GM18861 (cell line): ENCODE measurements at regions not wholly inside any gene's neighbourhood (a gene's known extent, or its start where the extent isn't known, plus 50 kb on each side); places are given as distances from the start of the nearest gene placed in this dataset.
"Not testable (repeated sequence)": the region's sequence is repeated elsewhere in the genome, so short reads cannot be mapped to it uniquely, and the experiment has no call there.

Source experiments
- ATAC-seq: cut with Tn5 transposase; IDR thresholded peaks from one replicate; pipeline ENCODE4 v1.9.1; 2021; ENCODE audit not compliant: unreplicated experiment

DNA sequence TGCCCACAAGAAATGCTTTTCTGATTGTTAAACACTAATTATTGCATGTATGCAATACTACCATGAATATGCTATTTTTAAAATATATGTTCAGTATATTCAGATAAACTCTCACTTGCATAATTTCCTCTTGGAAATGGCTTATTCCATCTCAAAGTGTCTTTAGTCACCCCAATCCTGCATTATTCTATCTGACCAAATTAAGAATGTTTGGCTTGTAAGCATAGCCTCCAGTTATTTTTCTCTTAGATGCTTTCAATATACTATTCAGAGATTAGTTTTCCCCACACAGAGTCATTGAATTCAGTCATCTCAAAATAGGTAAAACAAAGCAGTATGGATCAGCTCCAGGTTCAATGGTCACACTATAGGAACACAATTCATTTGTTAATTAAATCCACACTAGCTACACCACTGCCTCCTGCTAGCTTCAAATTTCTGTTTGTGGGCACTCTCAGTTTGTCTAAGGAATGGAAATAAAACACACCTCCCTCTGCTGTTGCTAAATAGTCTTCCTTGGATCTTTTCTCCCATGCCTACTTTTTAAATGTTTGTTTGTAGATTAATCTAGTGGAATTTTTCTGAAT lies 134.6 kb upstream of the TBCA start:
- no peak for ATAC-seq

DNA sequence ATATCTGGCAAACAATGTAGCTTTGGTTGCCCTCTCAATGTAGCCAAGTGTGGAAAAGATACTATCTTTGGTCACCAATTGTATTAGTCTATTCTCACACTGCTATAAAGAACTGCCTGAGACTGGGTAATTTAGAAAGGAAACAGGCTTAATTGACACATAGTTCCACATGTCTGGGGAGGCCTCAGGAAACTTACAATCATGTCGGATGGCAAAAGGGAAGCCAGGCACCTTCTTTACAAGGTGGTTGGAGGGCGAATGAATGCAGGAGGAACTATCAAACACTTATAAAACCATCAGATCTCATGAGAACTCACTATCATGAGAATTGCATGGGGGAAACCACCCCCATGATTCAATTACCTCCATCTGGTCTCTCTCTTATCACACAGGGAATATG lies 133.1 kb upstream of the TBCA start:
- no peak for ATAC-seq

DNA sequence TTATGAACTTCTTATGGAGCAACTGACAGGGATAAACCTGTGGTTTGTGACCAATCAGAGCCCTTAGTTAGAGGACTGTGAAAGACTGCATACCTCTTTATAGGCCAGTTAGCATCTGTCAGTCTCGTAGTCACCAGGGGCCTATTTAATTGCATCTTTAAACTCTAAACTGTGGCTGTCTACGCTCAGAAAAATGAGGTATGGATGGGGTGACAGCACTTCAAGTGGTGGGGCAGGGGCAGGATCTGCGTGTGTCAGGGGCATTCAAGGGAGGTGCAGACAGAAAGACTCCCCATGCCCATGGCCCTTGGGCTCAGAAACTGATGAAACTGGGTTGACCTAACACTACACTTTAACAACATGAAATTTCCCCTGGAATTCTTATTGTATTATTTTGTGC lies 132.6 kb upstream of the TBCA start:
- ATAC-seq = no peak

DNA sequence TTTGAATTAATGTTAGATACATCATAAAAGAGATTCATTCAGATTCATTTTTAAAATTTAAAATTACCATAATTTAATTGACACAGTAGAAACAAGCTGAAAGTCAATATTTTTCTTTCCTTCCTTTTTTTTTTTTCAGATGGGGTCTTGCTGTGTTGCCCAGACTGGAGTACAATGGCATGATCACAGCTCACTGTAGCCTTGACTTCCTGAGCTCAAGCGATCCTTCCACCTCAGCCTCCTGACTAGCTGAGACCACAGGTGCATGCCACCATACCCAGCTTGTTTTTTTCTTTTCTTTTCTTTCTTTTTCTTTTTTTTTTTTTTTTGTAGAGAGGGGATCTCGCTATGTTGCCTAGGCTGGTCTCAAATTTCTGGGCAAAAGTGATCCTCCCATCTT lies 131.6 kb upstream of the TBCA start:
- no peak for ATAC-seq

DNA sequence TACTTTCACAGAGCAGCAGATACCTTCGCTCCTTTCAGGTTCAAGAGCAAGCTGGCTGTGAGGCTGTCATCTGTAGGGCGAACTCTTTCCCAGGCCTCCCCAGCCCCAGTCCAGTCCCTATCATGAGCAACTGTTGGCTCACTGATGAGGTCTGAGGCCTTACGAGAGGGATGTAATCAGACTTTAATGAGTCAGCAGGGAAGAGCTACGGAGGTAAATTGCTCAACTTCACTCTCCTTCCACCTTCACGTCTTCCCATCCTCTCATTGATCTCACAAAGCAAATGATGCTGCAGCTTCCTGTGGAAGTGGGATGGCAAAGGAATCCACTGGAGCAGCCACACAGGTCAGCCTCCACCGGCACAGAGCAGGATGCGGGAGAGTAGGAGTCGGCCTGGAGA lies 130.7 kb upstream of the TBCA start:
- no peak for ATAC-seq

DNA sequence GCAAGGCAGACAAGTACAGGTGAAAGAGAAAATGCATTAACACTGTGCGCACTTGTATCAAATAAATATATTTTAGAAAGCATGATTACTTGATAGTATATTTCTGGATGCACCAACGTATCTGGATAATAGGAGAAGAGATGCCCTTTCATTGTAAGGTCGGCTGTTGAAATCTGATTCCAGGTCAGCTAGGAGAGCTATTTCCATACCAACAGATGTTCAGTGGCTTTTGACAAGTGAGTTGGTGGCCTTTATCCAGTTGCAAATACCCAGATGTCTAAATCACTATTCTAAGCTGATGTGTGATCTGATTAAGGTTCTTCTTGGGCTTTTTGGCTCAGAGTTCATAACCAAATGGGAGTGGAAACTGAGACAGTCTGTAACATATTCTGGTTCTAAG lies 128.2 kb upstream of the TBCA start:
- no peak for ATAC-seq

DNA sequence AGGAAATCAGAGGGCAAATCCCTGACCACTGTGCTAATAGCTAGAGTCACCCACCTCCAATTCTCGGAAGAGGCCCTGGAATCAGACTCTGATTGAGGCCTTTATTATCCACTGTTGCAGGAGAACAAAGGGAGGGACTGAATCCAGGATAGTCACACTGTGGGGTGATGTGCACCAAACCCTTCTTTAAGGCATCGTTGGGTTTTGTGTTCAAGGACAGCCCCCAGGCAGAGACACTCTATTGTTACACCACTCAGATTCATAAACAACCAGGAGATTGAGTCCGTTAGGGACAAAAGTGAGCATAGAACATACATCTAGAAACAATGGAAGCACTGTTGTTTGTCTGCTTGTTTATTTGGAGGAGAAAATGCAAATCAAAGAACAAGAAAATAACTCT lies 124.6 kb upstream of the TBCA start:
- no peak for ATAC-seq

DNA sequence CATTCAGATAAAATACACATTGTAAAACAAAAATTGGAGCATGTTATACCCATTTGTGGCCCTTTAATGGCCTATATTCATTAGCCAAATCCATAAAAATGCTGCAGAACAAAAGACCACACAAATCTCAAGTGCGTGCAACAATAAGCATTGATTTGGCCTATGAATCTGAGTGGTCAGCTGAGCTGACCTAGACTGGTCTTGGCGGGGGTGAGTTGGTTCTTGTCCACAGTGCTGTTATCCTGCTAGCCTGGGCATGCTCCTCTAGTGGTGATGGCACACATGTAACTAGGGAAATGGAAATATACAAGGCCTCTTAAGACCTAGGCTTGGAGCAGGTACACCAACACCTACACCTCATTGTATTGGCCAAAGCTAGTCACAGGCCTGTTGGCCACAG lies 122.2 kb upstream of the TBCA start:
- no peak for ATAC-seq

DNA sequence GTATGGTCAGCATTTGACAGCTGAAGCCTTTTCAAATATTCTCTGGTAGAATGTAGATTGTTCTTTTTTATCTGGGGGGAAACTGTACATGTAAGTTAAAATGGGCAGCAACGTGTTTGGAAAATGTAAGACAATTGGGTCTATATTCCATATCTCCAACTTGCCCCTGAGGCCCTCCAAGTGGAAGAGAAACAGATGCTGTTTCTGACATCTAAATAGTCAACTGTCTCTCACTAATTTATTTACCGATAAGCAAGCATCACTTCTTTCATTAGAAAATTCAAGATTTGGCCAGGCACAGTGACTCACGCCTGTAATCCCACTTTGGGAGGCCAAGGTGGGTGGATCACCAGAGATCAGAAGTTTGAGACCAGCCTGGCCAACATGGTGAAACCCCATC lies 120.2 kb upstream of the TBCA start:
- ATAC-seq = no peak

DNA sequence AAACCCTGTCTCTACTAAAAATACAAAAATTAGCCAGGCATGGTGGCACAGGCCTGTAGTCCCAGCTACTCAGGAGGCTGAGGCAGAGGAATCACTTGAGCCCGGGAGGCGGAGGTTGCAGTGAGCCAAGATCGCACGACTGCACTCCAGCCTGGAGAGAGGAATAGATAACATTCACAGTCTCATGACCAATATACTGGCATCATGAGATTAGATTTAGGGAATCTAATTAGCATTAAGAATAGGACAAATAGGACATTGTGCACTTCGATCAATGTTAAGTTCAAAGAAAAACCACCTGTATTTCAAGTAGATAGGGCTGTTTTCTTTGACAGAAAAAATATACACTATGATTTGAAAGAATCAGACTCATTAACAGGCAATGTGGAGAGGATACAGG lies 118.0 kb upstream of the TBCA start:
- not testable (repeated sequence) for ATAC-seq

DNA sequence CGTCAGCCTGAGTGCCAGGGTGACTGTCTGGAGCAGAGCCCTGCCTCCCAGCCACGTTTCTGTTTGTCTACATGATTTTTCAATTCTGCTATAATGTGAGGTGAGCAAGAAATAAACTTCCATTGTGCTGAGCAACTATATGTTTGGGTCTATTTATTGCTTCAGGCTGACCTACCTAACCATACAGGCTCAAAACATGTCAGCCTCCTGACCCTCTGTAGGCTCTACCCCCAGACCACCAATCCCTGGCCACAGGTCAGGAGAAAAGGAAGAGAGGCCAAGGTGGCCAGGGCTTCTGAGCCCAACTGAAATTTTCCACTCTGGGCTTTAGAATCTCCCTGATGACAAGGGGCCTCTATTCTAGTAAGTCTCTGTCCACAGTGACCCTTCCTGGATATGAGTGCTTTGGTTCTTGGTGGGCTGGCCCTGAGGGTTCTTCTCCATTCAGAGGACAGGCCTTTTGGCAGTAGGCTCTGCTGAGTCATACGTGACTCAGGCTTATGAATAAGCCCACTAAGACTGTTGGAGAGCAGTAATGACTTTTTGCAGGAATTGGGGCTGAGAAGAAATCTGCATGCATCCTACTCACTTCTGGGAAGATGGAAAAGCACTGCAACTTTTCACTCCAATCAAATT lies 117.2 kb upstream of the TBCA start:
- no peak for ATAC-seq

DNA sequence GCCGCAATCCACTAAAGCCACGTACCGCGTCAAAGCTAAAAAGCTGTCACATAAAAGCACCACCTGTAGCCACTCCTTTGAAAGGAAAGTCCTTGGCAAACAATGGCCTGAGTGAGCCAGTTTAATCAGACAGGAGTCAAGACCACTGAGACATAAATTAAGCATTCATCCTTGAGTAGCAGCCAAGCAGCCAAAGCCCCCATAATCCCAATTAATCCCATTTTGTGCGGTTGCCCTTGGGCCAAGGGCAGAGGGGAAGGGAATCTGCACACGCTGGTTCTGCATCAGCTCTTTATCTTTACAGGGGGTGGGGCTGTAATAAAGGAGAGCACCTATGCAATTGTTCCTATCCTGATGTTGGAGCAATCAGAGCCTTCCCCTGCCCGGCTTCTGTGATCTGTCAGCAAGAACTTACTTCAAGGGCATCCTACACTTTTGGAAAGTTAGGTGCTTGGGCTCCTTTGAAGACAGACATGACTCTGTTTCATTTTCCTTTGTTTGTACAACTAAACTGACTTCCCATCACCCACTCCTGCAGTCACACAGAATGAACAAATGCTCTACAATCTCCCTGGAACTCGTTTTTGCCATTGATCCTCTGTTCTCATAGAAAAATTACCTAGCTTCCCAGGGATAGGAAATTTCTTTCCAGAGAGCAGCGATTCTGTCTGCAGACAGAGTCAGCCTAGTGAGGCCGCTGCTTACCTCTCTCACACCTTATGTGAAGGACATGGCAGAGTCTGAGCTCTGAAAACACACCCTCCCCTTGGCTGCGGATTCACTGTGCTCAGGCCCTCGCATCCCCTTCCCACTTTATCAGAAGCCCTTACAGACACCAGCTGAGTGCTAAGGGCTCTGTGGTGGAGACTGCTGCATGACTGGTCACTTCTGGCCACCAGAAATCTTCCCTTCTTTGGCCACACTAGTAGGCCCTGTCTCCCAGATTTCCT lies 116.2 kb upstream of the TBCA start:
- ATAC-seq = no peak

DNA sequence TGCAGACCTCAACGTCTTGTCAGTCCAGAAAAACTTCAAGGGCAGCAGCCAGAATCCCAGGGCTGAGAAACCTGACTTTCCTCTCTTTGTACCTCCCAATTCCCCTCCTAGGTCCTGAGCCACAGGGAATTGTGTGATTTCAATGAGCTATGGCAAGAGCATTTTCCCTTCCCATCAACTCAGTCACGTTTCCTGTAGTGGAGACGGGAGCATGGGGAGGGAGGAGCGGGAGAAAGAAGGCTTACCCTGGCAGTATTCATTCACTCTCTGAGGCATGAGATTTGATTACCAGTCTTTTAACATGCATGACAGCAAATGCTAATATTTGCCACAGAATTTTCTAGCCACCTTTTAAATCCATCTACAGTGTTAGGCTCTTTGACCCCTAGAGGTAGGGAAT lies 109.4 kb upstream of the TBCA start:
- no peak for ATAC-seq

DNA sequence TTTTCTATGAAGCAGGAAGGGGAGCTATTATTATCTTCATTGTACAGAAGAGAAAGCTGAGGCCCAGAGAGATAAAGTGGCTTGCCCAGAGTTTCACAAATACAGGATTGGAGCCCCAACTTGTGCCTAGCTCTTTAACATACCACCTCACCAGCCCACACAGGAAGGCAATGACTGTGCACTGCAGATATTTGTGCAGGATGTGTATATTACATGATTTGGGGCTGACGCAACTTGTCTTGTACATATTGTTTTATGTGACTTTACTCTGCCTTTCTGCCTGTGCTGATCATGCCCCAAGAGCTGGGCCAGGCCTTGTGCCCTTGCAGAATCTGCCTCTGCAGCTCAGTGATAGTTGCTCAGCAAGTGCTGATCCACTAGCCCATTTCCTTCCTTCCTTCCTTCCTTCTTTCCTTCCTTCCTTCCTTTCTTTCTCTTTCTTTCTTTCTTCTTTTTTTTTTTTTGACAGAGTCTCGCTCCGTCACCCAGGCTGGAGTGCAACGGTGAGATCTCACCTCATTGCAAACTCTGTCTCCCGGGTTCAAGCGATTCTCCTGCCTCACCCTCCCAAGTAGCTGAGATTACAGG lies 106.6 kb upstream of the TBCA start:
- no peak for ATAC-seq

DNA sequence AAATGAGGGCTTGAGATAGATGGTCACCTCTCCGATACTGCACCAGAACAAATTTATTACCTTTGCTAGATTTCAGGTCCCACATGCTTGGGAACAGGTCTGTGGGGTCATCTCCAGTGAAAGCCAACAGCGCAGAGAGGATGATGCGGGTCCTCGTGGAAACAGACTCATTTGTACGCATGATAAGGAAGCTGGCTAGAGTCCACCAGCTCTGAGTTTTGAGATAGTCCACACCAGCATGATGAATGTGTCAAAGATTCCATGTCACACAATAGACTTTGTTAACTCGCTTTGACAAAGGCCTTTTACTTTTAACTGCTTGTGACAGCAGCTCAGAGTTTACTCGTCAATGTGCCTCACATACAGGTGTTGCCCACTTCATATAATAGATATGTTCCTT lies 105.4 kb upstream of the TBCA start:
- no peak for ATAC-seq

DNA sequence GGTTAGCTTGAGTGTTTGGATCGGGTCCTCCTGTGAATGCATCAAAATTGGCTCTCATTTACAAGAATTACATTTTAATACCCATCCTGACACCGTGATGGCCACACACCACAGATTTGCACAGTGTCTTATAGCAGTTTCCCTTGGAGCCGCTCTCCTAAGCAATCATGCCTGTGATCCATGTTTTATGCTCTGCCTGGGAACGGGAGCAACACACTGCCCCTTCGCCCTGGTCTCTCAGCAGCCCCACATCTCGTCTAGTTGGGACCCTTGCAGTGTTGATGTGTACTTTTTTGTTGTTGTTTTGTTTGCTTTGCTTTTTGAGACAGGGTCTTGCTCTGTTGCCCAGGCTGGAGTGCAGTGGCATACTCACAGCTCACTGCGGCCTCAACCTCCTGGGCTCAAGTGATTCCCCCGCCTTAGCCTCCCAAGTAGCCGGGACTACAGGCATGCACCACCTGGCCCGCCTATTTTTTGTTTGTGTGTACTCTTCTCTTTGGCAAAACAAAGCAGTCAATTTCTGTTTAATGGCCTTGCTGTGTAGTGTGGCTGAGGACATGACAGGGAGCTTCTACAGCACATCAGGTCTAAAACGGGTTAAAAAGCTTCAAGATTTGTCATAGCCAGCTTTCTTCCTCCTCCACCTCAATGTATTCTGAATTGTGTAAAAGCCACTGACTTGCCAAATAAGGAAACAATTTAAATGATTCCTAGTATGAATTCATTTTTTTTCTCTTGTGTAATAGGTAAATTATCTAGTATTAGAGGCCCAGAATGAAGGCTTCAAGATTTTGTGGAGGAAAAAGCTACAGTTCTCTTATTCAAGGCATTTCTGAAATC lies 101.6 kb upstream of the TBCA start:
- ATAC-seq = no peak

DNA sequence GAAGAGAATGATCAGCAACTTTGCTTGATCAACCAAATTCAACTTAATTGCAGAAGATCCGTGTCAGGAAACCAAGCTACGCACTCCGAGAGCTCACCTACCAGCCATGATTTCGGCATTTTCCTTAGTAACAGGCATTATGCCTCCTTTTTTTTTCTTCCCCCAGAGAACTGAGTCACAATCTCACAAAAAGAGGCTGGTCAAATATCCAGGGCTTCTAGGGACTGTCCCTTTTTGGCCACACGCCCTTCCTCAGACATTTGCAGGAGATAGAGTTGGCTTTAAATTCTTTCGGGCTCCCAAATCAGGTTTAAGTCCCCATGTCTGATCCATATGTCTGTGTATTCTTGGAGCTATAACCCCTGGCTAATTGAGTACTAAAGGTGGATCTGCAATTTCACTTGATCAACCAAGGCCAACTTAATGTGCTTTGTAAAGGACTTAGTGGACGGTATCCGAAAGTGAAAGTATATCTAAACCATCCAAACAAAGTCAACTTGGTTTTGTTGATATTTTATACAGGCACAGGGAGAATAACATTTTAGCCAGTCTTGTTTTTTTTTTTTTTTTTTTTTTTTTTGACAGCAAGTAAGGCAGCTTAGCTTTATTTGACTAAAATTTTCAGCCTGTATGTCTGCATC lies 100.8 kb upstream of the TBCA start:
- ATAC-seq = no peak

DNA sequence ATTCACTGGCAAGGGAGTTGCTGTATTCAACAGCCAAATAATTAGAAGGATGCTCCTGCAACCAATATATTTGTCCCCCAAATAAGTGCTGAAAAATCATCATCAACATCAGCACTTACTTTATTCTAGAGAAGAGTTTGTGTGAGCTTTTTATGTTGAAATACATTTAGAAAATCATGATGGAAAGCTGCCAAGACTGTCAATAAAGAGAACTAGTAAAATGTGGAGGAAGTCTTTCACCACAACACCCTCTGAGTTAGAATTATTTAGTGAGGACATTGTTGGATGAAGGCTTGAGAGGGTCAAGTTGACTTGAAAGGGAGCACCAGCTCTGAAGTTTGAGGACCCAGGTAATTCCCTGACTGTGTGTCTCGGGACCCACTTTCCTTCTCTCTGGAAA lies 100.2 kb upstream of the TBCA start:
- ATAC-seq = no peak

DNA sequence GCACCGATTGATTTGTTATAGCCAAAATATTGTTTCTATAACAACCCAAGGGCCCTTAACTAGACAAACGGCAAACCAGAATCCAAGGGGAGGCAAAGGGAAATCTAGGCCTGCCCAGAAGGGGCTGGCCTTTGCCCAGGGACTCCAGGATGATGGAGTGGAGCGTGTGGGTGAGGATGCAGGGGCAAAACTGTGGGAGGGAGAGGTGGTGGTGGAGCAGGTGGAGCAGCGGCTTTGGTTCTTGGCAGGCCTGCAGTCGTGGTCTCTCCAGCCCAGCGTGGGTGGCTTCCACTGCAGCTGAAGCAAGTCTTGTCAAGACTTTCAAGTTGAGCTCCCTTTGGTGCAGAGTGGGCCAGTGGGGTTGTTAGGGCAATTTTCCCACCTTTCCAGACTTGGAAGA lies 98.6 kb upstream of the TBCA start:
- ATAC-seq = no peak

DNA sequence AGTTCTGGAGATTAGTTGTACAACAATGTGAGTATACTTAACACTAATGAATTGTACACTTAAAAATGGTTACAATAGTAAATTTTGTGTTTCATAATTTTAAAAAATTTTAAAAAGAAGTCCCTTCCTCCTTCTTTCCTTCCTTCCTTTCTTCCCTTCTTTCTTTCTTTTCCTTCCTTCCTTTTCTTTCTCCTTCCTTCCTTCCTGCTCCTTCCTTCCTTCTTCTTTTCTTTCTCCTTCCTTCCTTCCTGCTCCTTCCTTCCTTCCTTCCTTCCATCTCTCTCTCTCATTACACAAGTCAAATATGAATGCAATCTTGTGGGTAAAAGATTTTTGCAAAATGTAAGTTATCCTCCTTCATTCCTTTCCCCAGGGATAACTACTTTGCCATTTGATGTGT lies 97.1 kb upstream of the TBCA start:
- no peak for ATAC-seq

DNA sequence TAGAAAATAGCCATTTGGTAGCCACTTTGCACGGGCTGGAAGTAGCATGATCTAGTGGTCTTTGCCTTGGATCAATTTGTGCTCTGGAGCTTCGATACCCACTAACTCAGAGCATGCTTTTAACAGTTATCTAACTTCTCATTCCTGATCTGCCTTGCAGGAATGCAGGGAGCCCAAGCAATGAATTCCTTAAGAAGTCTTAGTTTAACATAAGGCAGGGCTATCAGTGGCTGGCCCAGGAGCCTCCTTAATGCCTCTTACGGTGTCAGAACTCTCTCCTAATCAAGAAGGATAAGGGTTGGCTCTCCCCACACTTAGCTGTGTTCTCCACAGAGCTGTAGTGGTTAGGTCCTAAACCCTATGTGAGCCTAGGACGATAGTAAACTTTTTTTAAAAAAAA lies 95.8 kb upstream of the TBCA start:
- ATAC-seq = no peak
